AG09309 (cell line): ENCODE measurements at regions not wholly inside any gene's neighbourhood (a gene's known extent, or its start where the extent isn't known, plus 50 kb on each side); places are given as distances from the start of the nearest gene placed in this dataset.
"Not testable (repeated sequence)": the region's sequence is repeated elsewhere in the genome, so short reads cannot be mapped to it uniquely, and the experiment has no call there.

Experiments used
- DNase-seq: peaks from one replicate; pipeline ENCODE4 v3.0.0-alpha.2; 2010; ENCODE audit warnings: low read depth
- H3K4me3 ChIP-seq: 2 replicates; pipeline ENCODE4 v1.5.1; 2011; ENCODE audit warnings: mild to moderate bottlenecking, low read depth, low read length, moderate library complexity; ENCODE audit not compliant: control insufficient read depth
- CTCF ChIP-seq: IDR thresholded peaks from 2 replicates; pipeline ENCODE4 v1.5.1; 2011; ENCODE audit warnings: mild to moderate bottlenecking, low read depth, low read length, inconsistent platforms; ENCODE audit not compliant: insufficient read depth, control insufficient read depth; ENCODE audit errors: missing control alignments

- no peak for TF ChIP-seq CTCF
- H3K4me3 ChIP-seq, result no peak overlapping the region
- DNase-seq, result no peak
Observed at GRCh38 chr5:171549274-171549673, 129.8 kb downstream of the FGF18 start.

GRCh38 chr5:171553817-171554216 lies 134.4 kb downstream of the FGF18 start:
- not testable (repeated sequence) for DNase-seq, H3K4me3 ChIP-seq

GRCh38 chr5:171555160-171555559 lies 135.7 kb downstream of the FGF18 start:
- no peak for TF ChIP-seq CTCF
- H3K4me3 ChIP-seq, result no peak overlapping the region
- DNase-seq, result no peak

GRCh38 chr5:171562822-171563221 lies 143.4 kb downstream of the FGF18 start:
- DNase-seq, result no peak
- no peak overlapping the region for H3K4me3 ChIP-seq
- no peak for TF ChIP-seq CTCF

GRCh38 chr5:171568389-171568788 lies 148.9 kb downstream of the FGF18 start:
- no peak overlapping the region for H3K4me3 ChIP-seq
- no peak for TF ChIP-seq CTCF
- DNase-seq, result no peak

- no peak for TF ChIP-seq CTCF
- no peak overlapping the region for H3K4me3 ChIP-seq
- no peak for DNase-seq
Observed at GRCh38 chr5:171569065-171569712, 149.7 kb downstream of the FGF18 start.

- no peak overlapping the region for H3K4me3 ChIP-seq
- no peak for DNase-seq
- no peak for TF ChIP-seq CTCF
Observed at GRCh38 chr5:171570244-171570825, 150.9 kb downstream of the FGF18 start.
